BE2C (cell line): ENCODE measurements at regions not wholly inside any gene's neighbourhood (a gene's known extent, or its start where the extent isn't known, plus 50 kb on each side); places are given as distances from the start of the nearest gene placed in this dataset.

Experiments
- DNase-seq: peaks from one replicate; pipeline ENCODE4 v3.0.0-alpha.2; 2020
- H3K27me3 ChIP-seq: fragments of 250-450 bp; sonication (Bioruptor Pico); 2 replicates; pipeline ENCODE4 v1.5.1; 2020; ENCODE audit warnings: mild to moderate bottlenecking
- H3K36me3 ChIP-seq: fragments of 250-450 bp; sonication (Bioruptor Pico); 2 replicates; pipeline ENCODE4 v1.5.1; 2020; ENCODE audit warnings: mild to moderate bottlenecking
- H3K4me1 ChIP-seq: fragments of 250-450 bp; sonication (Bioruptor Pico); 2 replicates; pipeline ENCODE4 v1.5.1; 2020
- H3K4me3 ChIP-seq: 2 replicates; pipeline ENCODE4 v1.5.1; 2011; ENCODE audit warnings: low read depth, low read length
- H3K9me3 ChIP-seq: fragments of 250-450 bp; sonication (Bioruptor Pico); 2 replicates; pipeline ENCODE4 v1.5.1; 2020
- TF ChIP-seq, protein P1 (sequence below): IDR thresholded peaks from 2 replicates; pipeline ENCODE4 v1.5.1; 2012; ENCODE audit warnings: mild to moderate bottlenecking, low read depth, low read length

DNA sequence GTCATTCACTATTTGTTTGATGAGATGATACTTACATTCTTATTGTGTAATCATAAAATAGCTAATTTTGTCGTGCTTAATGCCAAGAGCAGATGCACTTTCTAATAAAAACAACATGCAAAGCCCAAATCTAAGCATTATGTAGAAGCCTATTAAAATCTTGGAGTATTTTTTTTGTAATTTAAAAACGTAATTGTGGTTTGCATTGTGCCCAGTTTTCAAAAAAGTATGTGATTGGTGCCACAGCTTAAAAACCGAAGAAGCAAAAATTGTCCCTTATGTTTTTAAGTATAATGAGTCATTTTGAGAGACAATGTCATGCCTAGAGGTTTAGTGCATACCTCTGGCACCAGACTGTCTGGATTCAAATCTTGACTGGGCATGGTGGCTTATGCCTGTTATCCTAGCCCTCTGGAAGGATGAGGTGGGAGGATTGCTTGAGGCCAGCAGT, 464.8 kb upstream of the RGS6 start:
- Histone ChIP-seq H3K4me3 (no peak overlapping the region), H3K4me1 (peaks cover 12% of the 10 kb centered on the region; the same call in 1 of the 2 replicates), H3K27me3 (no peaks in the 10 kb centered on the region), H3K9me3 (no peaks in the 10 kb centered on the region; the same call in 1 of the 2 replicates), H3K36me3 (no peaks in the 10 kb centered on the region)
- DNase-seq: no peak
- TF ChIP-seq, protein P1, sequence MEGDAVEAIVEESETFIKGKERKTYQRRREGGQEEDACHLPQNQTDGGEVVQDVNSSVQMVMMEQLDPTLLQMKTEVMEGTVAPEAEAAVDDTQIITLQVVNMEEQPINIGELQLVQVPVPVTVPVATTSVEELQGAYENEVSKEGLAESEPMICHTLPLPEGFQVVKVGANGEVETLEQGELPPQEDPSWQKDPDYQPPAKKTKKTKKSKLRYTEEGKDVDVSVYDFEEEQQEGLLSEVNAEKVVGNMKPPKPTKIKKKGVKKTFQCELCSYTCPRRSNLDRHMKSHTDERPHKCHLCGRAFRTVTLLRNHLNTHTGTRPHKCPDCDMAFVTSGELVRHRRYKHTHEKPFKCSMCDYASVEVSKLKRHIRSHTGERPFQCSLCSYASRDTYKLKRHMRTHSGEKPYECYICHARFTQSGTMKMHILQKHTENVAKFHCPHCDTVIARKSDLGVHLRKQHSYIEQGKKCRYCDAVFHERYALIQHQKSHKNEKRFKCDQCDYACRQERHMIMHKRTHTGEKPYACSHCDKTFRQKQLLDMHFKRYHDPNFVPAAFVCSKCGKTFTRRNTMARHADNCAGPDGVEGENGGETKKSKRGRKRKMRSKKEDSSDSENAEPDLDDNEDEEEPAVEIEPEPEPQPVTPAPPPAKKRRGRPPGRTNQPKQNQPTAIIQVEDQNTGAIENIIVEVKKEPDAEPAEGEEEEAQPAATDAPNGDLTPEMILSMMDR: no peak

DNA sequence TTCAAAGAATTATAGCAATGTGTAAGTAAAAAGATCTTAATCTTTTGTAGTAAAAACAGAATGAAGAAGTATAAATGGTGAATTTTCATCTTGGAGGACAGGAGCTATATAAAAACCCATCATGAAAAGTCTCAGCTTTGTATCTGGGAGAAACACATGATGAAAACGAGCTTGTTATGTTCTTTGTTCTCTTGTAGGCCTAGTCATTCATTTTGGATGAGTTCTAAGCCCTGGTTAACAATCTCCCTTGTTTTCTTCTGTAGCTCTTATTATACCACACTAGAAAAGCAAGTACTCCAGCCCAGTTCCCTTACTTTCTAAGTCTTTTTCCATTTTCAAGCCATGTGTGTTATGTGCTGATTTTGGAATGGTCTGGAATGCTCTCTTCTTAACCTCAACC, 463.5 kb upstream of the RGS6 start:
- H3K27me3 ChIP-seq: no peaks in the 10 kb centered on the region
- TF ChIP-seq, protein P1: no peak
- peaks cover 14% of the 10 kb centered on the region; the same call in 1 of the 2 replicates for H3K4me1 ChIP-seq
- H3K9me3 ChIP-seq: no peaks in the 10 kb centered on the region; the same call in 1 of the 2 replicates
- H3K36me3 ChIP-seq: no peaks in the 10 kb centered on the region
- no peak overlapping the region for H3K4me3 ChIP-seq
- no peak for DNase-seq

GRCh38 chr14:71469643-71470335, 462.4 kb upstream of the RGS6 start:
- no peak for DNase-seq
- no peaks in the 10 kb centered on the region for H3K9me3 ChIP-seq
- no peaks in the 10 kb centered on the region for H3K27me3 ChIP-seq
- H3K4me3 ChIP-seq: no peak overlapping the region
- H3K36me3 ChIP-seq: no peaks in the 10 kb centered on the region
- peaks cover 24% of the 10 kb centered on the region; the same call in 1 of the 2 replicates for H3K4me1 ChIP-seq
- TF ChIP-seq, protein P1: no peak

- no peak overlapping the region for H3K4me3 ChIP-seq
- H3K9me3 ChIP-seq: no peaks in the 10 kb centered on the region
- TF ChIP-seq, protein P1: no peak
- no peaks in the 10 kb centered on the region for H3K36me3 ChIP-seq
- H3K27me3 ChIP-seq: no peaks in the 10 kb centered on the region
- H3K4me1 ChIP-seq: peaks cover 22% of the 10 kb centered on the region; the same call in 1 of the 2 replicates
- no peak for DNase-seq
These were observed 460.4 kb upstream of the RGS6 start for GRCh38 chr14:71471634-71472355.

GRCh38 chr14:71472356-71473340, 459.6 kb upstream of the RGS6 start:
- TF ChIP-seq, protein P1: no peak
- no peak for DNase-seq
- no peak overlapping the region for H3K4me3 ChIP-seq

More at GRCh38 chr14:71472356-71473340, 459.6 kb upstream of the RGS6 start:
- Histone ChIP-seq H3K9me3 (no peaks in the 10 kb centered on the region), H3K36me3 (no peaks in the 10 kb centered on the region), H3K4me1 (peaks cover 20% of the 10 kb centered on the region; the same call in 1 of the 2 replicates), H3K27me3 (no peaks in the 10 kb centered on the region)
